Keratinocyte (primary cell): ENCODE measurements at regions not wholly inside any gene's neighbourhood (a gene's known extent, or its start where the extent isn't known, plus 50 kb on each side); places are given as distances from the start of the nearest gene placed in this dataset.

Experiments
- DNase-seq: peaks from one replicate; pipeline ENCODE4 v3.0.0-alpha.2; 2011; ENCODE audit warnings: low read depth, missing footprints, low spot score
- FAIRE-seq: peaks from 2 replicates; lab custom pipeline; 2011; peaks lifted over from hg19 to GRCh38; lab: Jason Lieb, UNC
- H2AFZ ChIP-seq: 2 replicates; pipeline ENCODE4 v1.6.0; 2012; ENCODE audit warnings: low read length, control low read depth, inconsistent platforms; ENCODE audit not compliant: control insufficient read depth
- H3K27ac ChIP-seq: 2 replicates; pipeline ENCODE4 v1.5.1; 2011; ENCODE audit warnings: low read length; ENCODE audit not compliant: control insufficient read depth, insufficient read depth
- H3K27me3 ChIP-seq: 3 replicates; pipeline ENCODE4 v1.6.0; 2011; ENCODE audit warnings: low read length; ENCODE audit not compliant: control insufficient read depth, insufficient read depth; ENCODE audit errors: extremely low read depth
- H3K36me3 ChIP-seq, 2 experiments: 2 replicates in 1 of 2; 3 replicates in 1 of 2; pipeline ENCODE4 v1.5.1; 2011; ENCODE audit warnings: low read length in 2 of 2, mild to moderate bottlenecking in 1 of 2; ENCODE audit not compliant: control insufficient read depth in 2 of 2, insufficient read depth in 2 of 2; ENCODE audit errors: extremely low read depth in 1 of 2
- H3K4me1 ChIP-seq: 3 replicates; pipeline ENCODE4 v1.5.1; 2011; ENCODE audit warnings: low read length; ENCODE audit not compliant: control insufficient read depth, insufficient read depth; ENCODE audit errors: extremely low read depth
- H3K4me2 ChIP-seq: 3 replicates; pipeline ENCODE4 v1.6.0; 2011; ENCODE audit warnings: low read depth, low read length; ENCODE audit not compliant: control insufficient read depth, insufficient read depth; ENCODE audit errors: extremely low read depth
- H3K4me3 ChIP-seq, 3 experiments: fragments of 200-600 bp in 1 of 3; sonication (generic) in 1 of 3; 2 replicates in 2 of 3; 3 replicates in 1 of 3; pipeline ENCODE4 v1.5.1; 2011 to 2016; ENCODE audit warnings: low read length in 3 of 3, mild to moderate bottlenecking in 3 of 3, control low read depth in 2 of 3, inconsistent platforms in 1 of 3, low read depth in 1 of 3, mixed read lengths in 1 of 3, mixed run types in 1 of 3, moderate library complexity in 1 of 3; ENCODE audit not compliant: control insufficient read depth in 2 of 3, insufficient read depth in 2 of 3; ENCODE audit errors: extremely low read depth in 1 of 3
- H3K79me2 ChIP-seq: 2 replicates; pipeline ENCODE4 v1.6.0; 2012; ENCODE audit warnings: low read length; ENCODE audit not compliant: control insufficient read depth, insufficient read depth
- H3K9ac ChIP-seq: 3 replicates; pipeline ENCODE4 v1.6.0; 2011; ENCODE audit warnings: low read length; ENCODE audit not compliant: control insufficient read depth, insufficient read depth; ENCODE audit errors: extremely low read depth
- H3K9me1 ChIP-seq: 3 replicates; pipeline ENCODE4 v1.6.0; 2011; ENCODE audit warnings: low read length; ENCODE audit not compliant: control insufficient read depth, insufficient read depth; ENCODE audit errors: extremely low read depth
- H3K9me3 ChIP-seq: 2 replicates; pipeline ENCODE4 v1.5.1; 2012; ENCODE audit warnings: low read depth, low read length; ENCODE audit not compliant: control insufficient read depth
- H4K20me1 ChIP-seq: 3 replicates; pipeline ENCODE4 v1.6.0; 2011; ENCODE audit warnings: low read length; ENCODE audit not compliant: control insufficient read depth, insufficient read depth; ENCODE audit errors: extremely low read depth
- EZH2 ChIP-seq: IDR thresholded peaks from one replicate; pipeline ENCODE4 v1.6.1; 2012; ENCODE audit warnings: inconsistent platforms, mild to moderate bottlenecking, low read length, moderate library complexity
- dilution Hi-C: fragments of 300-500 bp; cut with MboI; formaldehyde crosslinking; loops from one replicate; pipeline ENCODE4 v1.7.0; 2020; ENCODE audit warnings: low sequenced_read_pairs; ENCODE audit not compliant: extremely low pct_ligation_motif_present
- TF ChIP-seq, protein P1 (sequence below), 3 experiments: IDR thresholded peaks in 1 of 3; conservative IDR thresholded peaks in 1 of 3; optimal IDR thresholded peaks in 1 of 3; 2 replicates in 2 of 3; 3 replicates in 1 of 3; pipeline versions ENCODE3 to v1.5.1; 2011; ENCODE audit warnings: low read length in 3 of 3, mild to moderate bottlenecking in 3 of 3, moderate library complexity in 2 of 3, control low read depth in 1 of 3, inconsistent platforms in 1 of 3; ENCODE audit not compliant: insufficient read depth in 2 of 3; ENCODE audit errors: extremely low read depth in 1 of 3

DNA sequence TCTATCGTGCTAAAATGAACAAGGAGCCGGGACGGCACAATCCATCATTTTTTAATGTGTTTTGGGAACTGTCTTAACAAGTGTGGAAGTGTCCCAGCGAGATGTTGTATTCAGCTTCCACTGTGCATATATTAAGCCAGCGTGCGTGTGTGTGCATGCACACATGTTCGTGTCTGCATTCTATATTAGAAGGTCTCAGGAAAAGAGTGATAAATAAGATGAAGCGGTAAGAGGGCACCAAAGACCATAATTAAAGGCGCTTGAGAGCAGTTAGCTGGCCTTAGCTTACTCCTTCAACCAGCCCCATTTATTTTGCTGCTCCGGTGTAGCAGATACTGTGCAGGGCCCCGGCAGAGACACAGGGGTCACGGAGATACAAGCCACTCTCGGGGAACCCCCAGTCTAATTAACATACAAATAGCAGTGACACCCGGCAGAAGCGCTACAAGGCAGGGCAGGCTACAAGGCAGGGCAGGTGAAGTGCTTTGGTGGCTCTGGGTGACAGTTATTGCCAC is 206.5 kb upstream of the RREB1 start:
- peak overlapping the region in 1 of 3 experiments; percentile 2 for H3K4me3 ChIP-seq

DNA sequence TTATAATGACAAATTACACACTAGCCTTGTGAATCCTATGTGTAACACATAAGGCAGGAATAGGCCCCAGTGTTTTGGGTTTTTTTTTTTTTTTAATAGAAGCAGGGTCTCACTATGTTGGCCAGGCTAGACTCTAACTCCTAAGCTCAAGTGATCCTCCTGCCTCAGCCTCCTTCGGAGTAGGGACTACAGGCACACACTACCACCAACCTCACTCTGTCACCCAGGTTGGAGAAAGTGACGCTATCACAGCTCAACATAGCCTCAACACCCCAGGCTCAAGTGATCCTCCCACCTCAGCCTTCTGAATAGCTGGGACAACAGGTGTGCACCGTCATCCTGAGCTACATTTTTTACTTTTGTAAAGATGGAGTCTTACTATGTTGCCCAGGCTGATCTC is 205.8 kb upstream of the RREB1 start:
- no peaks in the 10 kb centered on the region for H3K79me2 ChIP-seq
- no peak overlapping the region for H3K4me3 ChIP-seq
- H4K20me1 ChIP-seq: no peaks in the 10 kb centered on the region
- H3K4me1 ChIP-seq: peaks cover 18% of the 10 kb centered on the region
- H3K27ac ChIP-seq: no peak overlapping the region
- H3K4me2 ChIP-seq: no peak overlapping the region
- dilution Hi-C loops: no loop called here
- FAIRE-seq (no peak), DNase-seq (no peak)
- H3K36me3 ChIP-seq: no peaks in the 10 kb centered on the region
- no peaks in the 10 kb centered on the region for H3K9me1 ChIP-seq
- H3K9ac ChIP-seq: no peak overlapping the region
- no peak overlapping the region for H2AFZ ChIP-seq
- no peaks in the 10 kb centered on the region for H3K9me3 ChIP-seq
- no peak for TF ChIP-seq EZH2
- TF ChIP-seq, protein P1, sequence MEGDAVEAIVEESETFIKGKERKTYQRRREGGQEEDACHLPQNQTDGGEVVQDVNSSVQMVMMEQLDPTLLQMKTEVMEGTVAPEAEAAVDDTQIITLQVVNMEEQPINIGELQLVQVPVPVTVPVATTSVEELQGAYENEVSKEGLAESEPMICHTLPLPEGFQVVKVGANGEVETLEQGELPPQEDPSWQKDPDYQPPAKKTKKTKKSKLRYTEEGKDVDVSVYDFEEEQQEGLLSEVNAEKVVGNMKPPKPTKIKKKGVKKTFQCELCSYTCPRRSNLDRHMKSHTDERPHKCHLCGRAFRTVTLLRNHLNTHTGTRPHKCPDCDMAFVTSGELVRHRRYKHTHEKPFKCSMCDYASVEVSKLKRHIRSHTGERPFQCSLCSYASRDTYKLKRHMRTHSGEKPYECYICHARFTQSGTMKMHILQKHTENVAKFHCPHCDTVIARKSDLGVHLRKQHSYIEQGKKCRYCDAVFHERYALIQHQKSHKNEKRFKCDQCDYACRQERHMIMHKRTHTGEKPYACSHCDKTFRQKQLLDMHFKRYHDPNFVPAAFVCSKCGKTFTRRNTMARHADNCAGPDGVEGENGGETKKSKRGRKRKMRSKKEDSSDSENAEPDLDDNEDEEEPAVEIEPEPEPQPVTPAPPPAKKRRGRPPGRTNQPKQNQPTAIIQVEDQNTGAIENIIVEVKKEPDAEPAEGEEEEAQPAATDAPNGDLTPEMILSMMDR (optimal IDR thresholded peaks at IDR 0.05 in 1 of 3, IDR thresholded peaks at IDR 0.05 in 1 of 3, conservative IDR thresholded peaks at IDR 0.05 in 1 of 3; ENCODE audit: extremely low read depth in 1 of 3, insufficient read depth in 2 of 3, low read length in 3 of 3): no peak
- no peaks in the 10 kb centered on the region for H3K27me3 ChIP-seq

More for the DNA sequence above, 206.5 kb upstream of the RREB1 start:
- no peaks in the 10 kb centered on the region for H3K79me2 ChIP-seq
- DNase-seq: no peak
- H3K4me2 ChIP-seq: peak overlapping the region; percentile 60
- no peak overlapping the region for H2AFZ ChIP-seq
- peaks cover 15% of the 10 kb centered on the region for H3K4me1 ChIP-seq
- no peaks in the 10 kb centered on the region for H4K20me1 ChIP-seq
- TF ChIP-seq, protein P1 (optimal IDR thresholded peaks at IDR 0.05 in 1 of 3, IDR thresholded peaks at IDR 0.05 in 1 of 3, conservative IDR thresholded peaks at IDR 0.05 in 1 of 3; ENCODE audit: extremely low read depth in 1 of 3, insufficient read depth in 2 of 3, low read length in 3 of 3): peak in 1 of 3 experiments; percentile 4
- TF ChIP-seq EZH2: no peak
- H3K9me3 ChIP-seq: no peaks in the 10 kb centered on the region
- no peaks in the 10 kb centered on the region for H3K9me1 ChIP-seq
- no peaks in the 10 kb centered on the region for H3K36me3 ChIP-seq
- H3K27me3 ChIP-seq: no peaks in the 10 kb centered on the region
- peak overlapping the region; percentile 32 for H3K9ac ChIP-seq
- FAIRE-seq: no peak
- dilution Hi-C loops: no loop called here
- no peak overlapping the region for H3K27ac ChIP-seq
